Mammary epithelial cell (primary cell): ENCODE measurements at regions not wholly inside any gene's neighbourhood (a gene's known extent, or its start where the extent isn't known, plus 50 kb on each side); places are given as distances from the start of the nearest gene placed in this dataset.

ENCODE experiments used
- EZH2 ChIP-seq: IDR thresholded peaks from 2 replicates; pipeline ENCODE4 v1.6.1; 2012; ENCODE audit warnings: low read length, inconsistent platforms, borderline replicate concordance
- TF ChIP-seq, protein P1 (sequence below), 2 donors: IDR thresholded peaks in 1 of 2; conservative IDR thresholded peaks in 1 of 2; 2 replicates each; pipeline ENCODE4 v1.5.1; 2011 to 2012; ENCODE audit warnings: inconsistent platforms in 2 of 2, low read length in 2 of 2, mild to moderate bottlenecking in 2 of 2, control low read depth in 1 of 2, low read depth in 1 of 2; ENCODE audit not compliant: insufficient read depth in 1 of 2; ENCODE audit errors: extremely low read depth in 1 of 2

DNA sequence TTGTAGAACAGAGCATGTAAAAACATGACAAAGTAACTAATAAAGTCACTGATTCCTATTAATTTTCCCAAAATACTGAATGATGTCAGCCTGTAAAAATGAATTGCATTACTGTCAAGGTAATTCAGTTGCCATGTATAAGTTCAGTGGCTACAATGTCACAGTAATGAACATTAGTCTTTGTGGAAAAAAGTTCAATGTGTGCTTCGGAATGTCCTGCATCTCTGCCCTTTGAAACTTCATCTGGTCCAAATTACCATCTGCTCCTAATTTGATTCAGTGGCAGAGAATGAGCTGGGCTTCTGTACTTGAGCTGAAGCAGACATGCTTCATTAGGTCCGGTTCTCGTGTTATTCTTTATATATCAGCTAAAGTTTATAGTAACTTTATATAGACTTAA is 567.4 kb downstream of the COL12A1 start:
- TF ChIP-seq, protein P1, sequence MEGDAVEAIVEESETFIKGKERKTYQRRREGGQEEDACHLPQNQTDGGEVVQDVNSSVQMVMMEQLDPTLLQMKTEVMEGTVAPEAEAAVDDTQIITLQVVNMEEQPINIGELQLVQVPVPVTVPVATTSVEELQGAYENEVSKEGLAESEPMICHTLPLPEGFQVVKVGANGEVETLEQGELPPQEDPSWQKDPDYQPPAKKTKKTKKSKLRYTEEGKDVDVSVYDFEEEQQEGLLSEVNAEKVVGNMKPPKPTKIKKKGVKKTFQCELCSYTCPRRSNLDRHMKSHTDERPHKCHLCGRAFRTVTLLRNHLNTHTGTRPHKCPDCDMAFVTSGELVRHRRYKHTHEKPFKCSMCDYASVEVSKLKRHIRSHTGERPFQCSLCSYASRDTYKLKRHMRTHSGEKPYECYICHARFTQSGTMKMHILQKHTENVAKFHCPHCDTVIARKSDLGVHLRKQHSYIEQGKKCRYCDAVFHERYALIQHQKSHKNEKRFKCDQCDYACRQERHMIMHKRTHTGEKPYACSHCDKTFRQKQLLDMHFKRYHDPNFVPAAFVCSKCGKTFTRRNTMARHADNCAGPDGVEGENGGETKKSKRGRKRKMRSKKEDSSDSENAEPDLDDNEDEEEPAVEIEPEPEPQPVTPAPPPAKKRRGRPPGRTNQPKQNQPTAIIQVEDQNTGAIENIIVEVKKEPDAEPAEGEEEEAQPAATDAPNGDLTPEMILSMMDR (conservative IDR thresholded peaks at IDR 0.05 in 1 of 2, IDR thresholded peaks at IDR 0.05 in 1 of 2; ENCODE audit: extremely low read depth in 1 of 2, insufficient read depth in 1 of 2, low read depth in 1 of 2, low read length in 2 of 2): no peak
- no peak for TF ChIP-seq EZH2
